ENCODE measurements at regions not wholly inside any gene's neighbourhood (a gene's known extent, or its start where the extent isn't known, plus 50 kb on each side); places are given as distances from the start of the nearest gene placed in this dataset.

DNA sequence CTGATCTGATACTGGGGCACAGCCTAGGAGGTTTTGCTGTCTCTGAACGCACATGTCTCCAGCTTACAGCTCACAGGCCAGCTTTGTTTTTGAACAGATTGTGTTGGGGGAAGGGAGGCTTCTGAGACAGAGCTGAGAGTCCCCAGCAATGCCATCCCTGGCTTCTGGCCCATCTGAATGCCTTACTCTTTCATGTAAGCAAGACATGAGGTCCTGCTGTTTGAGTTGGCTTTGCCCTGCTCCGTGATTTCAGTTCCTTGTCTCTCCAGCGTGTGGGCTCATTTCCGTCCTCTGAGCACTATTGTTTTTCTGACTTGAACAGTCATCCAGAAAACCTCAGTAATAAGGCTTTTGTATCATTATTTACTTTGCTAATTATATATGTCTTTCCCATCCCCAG lies 194.9 kb upstream of the TNP1 start:
- no peak for TF ChIP-seq EZH2 (IDR thresholded peaks at IDR 0.05; ENCODE audit: borderline replicate concordance, insufficient read depth, low read depth, low read length, poor library complexity, severe bottlenecking)
- TF ChIP-seq, protein P1, sequence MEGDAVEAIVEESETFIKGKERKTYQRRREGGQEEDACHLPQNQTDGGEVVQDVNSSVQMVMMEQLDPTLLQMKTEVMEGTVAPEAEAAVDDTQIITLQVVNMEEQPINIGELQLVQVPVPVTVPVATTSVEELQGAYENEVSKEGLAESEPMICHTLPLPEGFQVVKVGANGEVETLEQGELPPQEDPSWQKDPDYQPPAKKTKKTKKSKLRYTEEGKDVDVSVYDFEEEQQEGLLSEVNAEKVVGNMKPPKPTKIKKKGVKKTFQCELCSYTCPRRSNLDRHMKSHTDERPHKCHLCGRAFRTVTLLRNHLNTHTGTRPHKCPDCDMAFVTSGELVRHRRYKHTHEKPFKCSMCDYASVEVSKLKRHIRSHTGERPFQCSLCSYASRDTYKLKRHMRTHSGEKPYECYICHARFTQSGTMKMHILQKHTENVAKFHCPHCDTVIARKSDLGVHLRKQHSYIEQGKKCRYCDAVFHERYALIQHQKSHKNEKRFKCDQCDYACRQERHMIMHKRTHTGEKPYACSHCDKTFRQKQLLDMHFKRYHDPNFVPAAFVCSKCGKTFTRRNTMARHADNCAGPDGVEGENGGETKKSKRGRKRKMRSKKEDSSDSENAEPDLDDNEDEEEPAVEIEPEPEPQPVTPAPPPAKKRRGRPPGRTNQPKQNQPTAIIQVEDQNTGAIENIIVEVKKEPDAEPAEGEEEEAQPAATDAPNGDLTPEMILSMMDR (IDR thresholded peaks at IDR 0.05) = no peak
